Osteocyte (in vitro differentiated cells): ENCODE measurements at regions not wholly inside any gene's neighbourhood (a gene's known extent, or its start where the extent isn't known, plus 50 kb on each side); places are given as distances from the start of the nearest gene placed in this dataset.
A peak's percentile ranks its signal among the peaks of the same experiment; 100 is the strongest.

Experiments
- DNase-seq: peaks from one replicate; pipeline ENCODE4 v3.0.0; 2021; ENCODE audit warnings: mixed read lengths; ENCODE audit not compliant: unreplicated experiment; ENCODE audit errors: extremely low spot score
- H3K27ac Mint-ChIP-seq: one replicate; pipeline ENCODE4 v1.8.0; 2021; ENCODE audit warnings: mild to moderate bottlenecking, mixed read lengths; ENCODE audit not compliant: unreplicated experiment
- H3K27me3 Mint-ChIP-seq: one replicate; pipeline ENCODE4 v1.8.0; 2021; ENCODE audit warnings: mixed read lengths; ENCODE audit not compliant: unreplicated experiment
- H3K36me3 Mint-ChIP-seq: one replicate; pipeline ENCODE4 v1.8.0; 2021; ENCODE audit warnings: mixed read lengths; ENCODE audit not compliant: unreplicated experiment
- H3K4me1 Mint-ChIP-seq: one replicate; pipeline ENCODE4 v1.8.0; 2021; ENCODE audit warnings: mixed read lengths; ENCODE audit not compliant: unreplicated experiment
- H3K4me3 Mint-ChIP-seq: one replicate; pipeline ENCODE4 v1.8.0; 2021; ENCODE audit warnings: mild to moderate bottlenecking, moderate library complexity, mixed read lengths; ENCODE audit not compliant: unreplicated experiment
- H3K9me3 Mint-ChIP-seq: one replicate; pipeline ENCODE4 v1.8.0; 2021; ENCODE audit warnings: mixed read lengths; ENCODE audit not compliant: unreplicated experiment
- CTCF ChIP-seq: fragments of 200-600 bp; sonication (generic); IDR thresholded peaks from 2 replicates; pipeline ENCODE4 v1.5.0; 2021; ENCODE audit warnings: antibody characterized with exemption, mild to moderate bottlenecking, moderate library complexity

- peaks cover 2% of the 10 kb centered on the region for H3K36me3 Mint-ChIP-seq
- H3K4me3 Mint-ChIP-seq, result no peak overlapping the region
- no peak for TF ChIP-seq CTCF
- peaks cover 6% of the 10 kb centered on the region for H3K9me3 Mint-ChIP-seq
- H3K27me3 Mint-ChIP-seq, result no peaks in the 10 kb centered on the region
- H3K4me1 Mint-ChIP-seq, result peaks cover 51% of the 10 kb centered on the region
- H3K27ac Mint-ChIP-seq, result peak overlapping the region; percentile 4
- DNase-seq, result no peak
Observed at GRCh38 chr3:189458528-189458927, 172.7 kb upstream of the TP63 start.

- DNase-seq, result no peak
- H3K4me1 Mint-ChIP-seq, result peaks cover 45% of the 10 kb centered on the region
- no peaks in the 10 kb centered on the region for H3K27me3 Mint-ChIP-seq
Observed at GRCh38 chr3:189459231-189459630, 172.0 kb upstream of the TP63 start.

GRCh38 chr3:189460511-189460910, 170.7 kb upstream of the TP63 start:
- H3K27me3 Mint-ChIP-seq, result no peaks in the 10 kb centered on the region
- no peak for TF ChIP-seq CTCF
- H3K36me3 Mint-ChIP-seq, result peaks cover 2% of the 10 kb centered on the region
- H3K4me3 Mint-ChIP-seq, result no peak overlapping the region
- H3K4me1 Mint-ChIP-seq, result peaks cover 35% of the 10 kb centered on the region
- DNase-seq, result no peak
- H3K9me3 Mint-ChIP-seq, result peaks cover 12% of the 10 kb centered on the region
- H3K27ac Mint-ChIP-seq, result no peak overlapping the region

More at GRCh38 chr3:189459231-189459630, 172.0 kb upstream of the TP63 start:
- Mint-ChIP-seq H3K9me3 (peaks cover 12% of the 10 kb centered on the region), H3K4me3 (no peak overlapping the region), H3K36me3 (peaks cover 2% of the 10 kb centered on the region), H3K27ac (no peak overlapping the region)
- no peak for TF ChIP-seq CTCF

GRCh38 chr3:189464799-189465198, 166.4 kb upstream of the TP63 start:
- Mint-ChIP-seq H3K36me3 (peaks cover 2% of the 10 kb centered on the region), H3K4me3 (no peak overlapping the region), H3K9me3 (peaks cover 9% of the 10 kb centered on the region), H3K27me3 (no peaks in the 10 kb centered on the region), H3K27ac (no peak overlapping the region), H3K4me1 (no peaks in the 10 kb centered on the region)
- TF ChIP-seq CTCF, result no peak
- no peak for DNase-seq

GRCh38 chr3:189466004-189466403, 165.2 kb upstream of the TP63 start:
- no peak overlapping the region for H3K27ac Mint-ChIP-seq
- H3K27me3 Mint-ChIP-seq, result no peaks in the 10 kb centered on the region
- no peak overlapping the region for H3K4me3 Mint-ChIP-seq
- peaks cover 9% of the 10 kb centered on the region for H3K9me3 Mint-ChIP-seq
- no peak for TF ChIP-seq CTCF
- H3K4me1 Mint-ChIP-seq, result no peaks in the 10 kb centered on the region
- no peak for DNase-seq
- H3K36me3 Mint-ChIP-seq, result peaks cover 2% of the 10 kb centered on the region
